IPS-NIHi7 (cell line): ENCODE measurements at regions not wholly inside any gene's neighbourhood (a gene's known extent, or its start where the extent isn't known, plus 50 kb on each side); places are given as distances from the start of the nearest gene placed in this dataset.
A peak's percentile ranks its signal among the peaks of the same experiment; 100 is the strongest.
"Not testable (repeated sequence)": the region's sequence is repeated elsewhere in the genome, so short reads cannot be mapped to it uniquely, and the experiment has no call there.

Experiments
- DNase-seq: peaks from one replicate; pipeline ENCODE4 v3.0.0; 2012; ENCODE audit warnings: mixed read lengths; ENCODE audit errors: extremely low spot score

DNA sequence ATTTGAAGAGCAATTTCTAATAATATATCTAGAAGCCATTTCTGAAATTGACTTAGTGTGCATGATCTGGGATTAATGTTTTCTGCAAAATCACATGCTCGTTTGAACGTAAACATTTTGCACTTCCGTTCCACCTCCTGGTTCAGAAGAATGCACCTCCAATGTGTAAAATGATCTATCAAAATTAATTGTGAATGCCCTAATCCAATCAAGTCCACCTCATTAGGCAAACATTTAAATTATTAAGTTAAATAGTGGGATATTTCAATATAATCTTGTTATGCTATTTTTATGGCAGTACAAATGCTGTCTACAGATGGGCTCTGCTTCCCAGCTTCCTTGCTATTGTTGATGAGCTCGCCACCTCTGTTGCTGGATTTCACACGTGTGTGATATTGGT, 542.5 kb downstream of the INSC start:
- no peak for DNase-seq

DNA sequence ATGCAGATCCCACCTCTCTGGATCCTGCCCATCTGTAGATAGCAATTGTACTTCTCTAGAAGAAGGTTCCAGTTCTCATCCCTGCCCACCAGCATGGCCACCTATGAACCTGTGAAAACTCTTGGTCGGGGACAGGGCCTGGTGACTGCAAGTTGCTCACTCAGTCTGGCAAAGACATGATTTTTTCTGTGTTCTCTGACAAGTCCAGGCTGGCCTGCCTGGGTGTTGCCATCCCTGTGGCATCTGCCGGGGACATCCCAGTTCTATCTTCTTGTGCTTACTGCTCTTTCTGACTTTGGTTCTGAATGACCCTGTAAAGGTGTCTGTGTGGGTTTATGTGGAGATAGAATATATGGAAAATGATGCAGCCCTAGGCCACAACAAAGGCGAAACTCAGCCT, 545.8 kb downstream of the INSC start:
- no peak for DNase-seq

DNA sequence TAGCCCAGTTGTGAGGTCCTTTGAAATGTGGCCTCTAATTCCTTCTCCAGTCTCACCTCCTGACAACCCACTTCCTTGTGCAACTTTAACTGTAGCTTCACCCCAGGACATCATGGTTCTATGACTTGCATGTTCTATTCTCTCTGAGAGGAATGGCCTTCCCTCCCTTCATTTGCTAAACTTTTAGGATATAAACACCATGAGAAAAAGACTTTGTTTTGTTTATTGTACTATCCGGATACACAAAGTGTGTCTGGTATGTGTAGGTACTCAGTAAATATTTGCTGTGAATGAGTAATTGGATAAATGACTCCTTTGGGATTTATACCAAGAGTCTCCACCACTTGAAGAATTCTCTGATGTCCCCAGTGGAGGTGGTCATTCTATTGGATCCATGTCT, 547.6 kb downstream of the INSC start:
- DNase-seq, result no peak

DNA sequence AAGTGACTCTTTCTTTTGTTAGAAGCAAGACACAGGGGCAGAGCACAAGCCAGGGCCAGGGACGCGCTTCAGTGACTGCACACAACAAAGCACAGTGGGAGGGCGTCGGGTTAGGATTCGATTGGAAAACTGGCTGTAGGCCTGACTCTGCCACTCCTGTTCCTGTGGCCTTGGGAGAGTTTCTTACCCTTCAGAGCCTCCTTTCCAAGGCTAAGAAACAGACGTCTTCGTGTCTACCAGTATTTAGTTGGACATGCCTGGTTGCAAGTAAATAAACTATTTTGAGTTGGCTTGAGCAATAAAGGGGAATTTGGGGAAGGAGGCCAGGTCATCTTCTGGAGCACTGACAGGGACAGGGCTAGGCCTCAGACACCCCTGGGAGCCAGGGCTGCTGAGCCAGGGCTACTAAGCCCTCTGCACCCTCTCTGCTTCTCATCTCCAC, 549.1 kb downstream of the INSC start:
- peak; percentile 33 for DNase-seq

DNA sequence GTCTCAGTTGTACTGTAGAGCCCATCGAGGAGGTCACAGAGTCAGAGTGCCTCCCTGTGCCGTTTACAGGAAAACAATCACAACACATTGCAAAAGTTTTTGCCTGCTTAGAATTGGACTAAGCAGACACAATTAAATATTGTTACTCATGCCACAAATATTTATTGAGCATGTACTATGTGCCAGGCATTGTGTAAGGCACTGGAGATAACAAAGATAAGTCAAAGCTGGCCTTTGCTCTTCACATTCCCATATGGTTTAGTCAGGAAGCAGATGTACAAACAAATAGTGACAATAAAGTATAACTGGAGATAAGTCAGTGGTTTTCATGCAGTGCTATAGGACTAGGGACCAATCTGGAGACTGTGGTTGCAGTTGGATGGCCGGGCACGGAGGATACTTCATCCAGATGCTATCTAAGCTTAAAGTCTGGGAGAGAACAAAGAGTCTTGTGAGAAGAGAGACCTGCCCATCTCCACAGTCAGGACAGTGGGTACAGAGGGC, 550.7 kb downstream of the INSC start:
- no peak for DNase-seq

DNA sequence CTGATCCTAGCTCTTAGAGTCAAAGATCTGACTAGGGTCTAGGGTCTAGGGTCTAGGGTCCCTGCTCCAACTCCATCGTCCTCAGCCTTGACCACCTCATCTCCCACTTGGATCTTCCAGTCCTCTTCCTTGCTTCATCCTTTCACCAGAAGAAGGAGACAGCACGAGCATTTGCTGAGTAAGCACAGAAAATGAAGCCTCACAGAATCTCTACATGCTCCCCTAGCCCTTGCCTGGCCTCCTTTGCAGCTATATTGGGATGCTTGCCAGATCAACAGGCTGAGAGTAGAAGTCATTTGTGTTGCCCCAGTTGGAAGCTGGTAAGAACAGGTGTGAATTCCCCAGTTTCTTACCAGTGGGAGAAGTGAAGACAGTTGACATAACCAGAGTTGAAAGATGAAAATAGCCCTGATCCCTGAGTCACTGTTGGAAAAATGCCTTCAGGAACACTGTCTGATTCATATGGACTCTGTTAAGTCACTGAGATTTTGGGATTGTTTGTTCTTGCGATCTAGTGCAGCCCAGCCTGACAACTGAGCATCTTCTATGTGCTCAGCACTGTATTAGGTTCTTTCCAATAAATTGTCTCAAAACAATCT, 552.5 kb downstream of the INSC start:
- no peak for DNase-seq

DNA sequence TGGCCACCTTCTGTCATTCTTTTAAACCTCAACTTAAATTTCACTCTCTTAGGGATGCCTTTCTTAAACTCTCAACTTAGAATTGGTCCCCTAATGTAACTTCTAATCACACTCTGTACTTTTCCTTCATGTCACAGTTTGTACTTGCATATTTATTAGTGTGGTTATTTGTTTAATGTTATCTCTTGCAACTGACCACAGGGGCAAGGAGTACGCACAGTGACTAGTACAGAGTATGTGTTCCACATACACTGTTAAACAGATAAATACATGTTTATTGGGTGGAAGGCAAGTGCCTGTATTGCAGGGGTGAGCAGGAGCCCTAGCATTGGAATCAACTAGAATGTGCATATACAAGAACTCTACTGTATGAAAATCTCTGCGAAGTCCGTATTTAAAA, 554.0 kb downstream of the INSC start:
- DNase-seq, result no peak

DNA sequence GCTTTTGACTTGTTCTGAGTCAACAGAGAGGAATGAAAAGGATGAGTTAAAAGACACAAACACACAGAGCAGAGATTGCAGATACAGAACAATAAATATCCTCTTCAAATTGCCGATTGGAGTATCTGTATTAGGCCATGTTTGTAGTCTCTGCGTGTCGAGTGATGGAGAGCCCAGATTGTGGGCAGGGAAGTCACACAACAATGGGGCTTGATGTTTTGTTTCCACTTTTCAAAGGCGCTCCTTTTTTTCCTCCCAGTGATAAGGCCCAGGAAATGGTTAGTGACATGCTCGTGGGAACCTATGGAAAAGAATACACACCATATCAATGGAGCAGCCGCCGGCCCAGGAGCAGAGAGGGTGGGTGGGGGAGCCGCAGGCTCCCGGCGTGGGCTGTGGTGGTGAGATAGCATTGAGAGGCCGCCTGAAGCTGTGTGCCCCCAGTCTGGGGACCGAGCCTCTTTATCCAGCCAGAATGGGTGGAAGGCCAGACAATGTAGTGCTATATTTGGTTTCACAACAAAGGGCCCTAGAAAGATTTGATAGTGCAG, 555.9 kb downstream of the INSC start:
- DNase-seq, result no peak

DNA sequence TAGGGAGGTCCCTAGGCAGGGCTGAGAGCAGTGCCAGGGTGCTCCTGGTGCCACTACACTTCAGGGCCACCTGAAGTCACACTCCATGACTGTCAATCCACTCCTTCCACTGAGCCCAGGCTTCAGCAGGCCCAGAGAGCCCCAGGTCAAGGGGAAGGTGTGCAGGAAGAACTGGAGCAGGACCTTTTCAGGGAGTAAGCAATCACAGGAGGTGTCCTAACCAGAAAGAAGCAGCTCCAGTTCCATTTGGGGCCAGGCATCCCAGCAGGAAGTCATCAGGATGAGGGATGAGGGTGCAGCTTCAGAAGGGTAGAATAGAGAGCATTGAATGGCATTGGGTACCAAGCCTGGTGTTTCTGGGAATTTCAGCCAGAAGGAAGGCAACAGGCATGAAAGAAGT, 556.5 kb downstream of the INSC start:
- DNase-seq, result no peak

DNA sequence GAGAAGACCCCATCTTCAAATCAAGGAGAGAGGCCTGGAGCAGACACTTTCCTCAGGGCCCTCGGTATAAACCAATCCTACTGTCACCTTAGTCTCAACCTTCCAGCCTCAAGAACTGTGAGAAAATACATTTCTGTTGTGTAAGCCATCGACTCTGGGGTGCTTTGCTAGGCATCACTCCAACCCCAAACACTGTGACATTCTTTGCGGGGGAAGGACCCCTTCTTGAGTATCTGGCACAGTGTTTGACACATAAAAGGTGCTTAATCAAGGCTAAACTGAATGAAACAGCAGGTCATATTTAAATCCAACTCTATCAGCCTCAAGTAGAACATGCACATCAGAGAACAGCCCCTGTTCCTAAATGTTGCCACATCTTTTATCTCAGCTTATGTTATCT, 558.1 kb downstream of the INSC start:
- no peak for DNase-seq

DNA sequence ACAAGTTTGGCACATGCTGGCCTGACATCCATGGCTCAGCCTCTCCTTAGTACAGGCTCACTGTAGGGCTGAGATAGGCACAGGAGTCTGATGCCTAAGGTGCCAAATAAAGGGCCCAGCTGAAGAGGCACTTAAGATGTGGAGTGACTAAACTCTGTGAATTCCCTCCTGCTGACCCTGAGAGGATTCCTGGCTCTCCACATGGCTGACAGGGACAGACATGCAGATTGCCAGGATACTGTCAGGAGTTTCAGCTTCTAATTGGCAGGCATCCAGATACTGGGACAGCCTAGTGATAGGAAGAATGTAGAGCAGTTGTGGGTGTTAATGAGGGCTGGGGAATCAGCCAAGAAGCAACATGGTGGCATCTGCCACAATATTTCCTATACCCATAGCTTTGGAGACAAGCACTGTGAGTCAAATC, 558.7 kb downstream of the INSC start:
- DNase-seq, result no peak

DNA sequence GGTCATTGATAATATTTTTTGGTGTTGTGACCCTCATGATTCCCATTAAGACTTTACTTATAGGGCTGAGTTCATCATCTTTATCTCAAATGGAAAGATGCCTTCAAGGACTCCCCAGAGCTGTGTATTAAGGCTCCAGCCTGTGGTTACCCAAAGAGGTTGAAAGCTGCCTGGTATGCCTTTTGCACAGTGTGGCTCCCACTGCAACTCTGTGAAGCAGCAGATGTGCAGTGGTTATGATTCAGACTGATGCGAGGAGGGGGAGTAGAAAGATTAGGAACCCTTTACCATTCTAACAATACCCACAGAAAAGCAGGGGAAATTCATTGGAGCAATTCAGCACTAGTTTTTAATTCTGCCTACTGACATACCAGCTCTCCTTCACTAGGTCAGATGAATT, 560.0 kb downstream of the INSC start:
- DNase-seq, result no peak

DNA sequence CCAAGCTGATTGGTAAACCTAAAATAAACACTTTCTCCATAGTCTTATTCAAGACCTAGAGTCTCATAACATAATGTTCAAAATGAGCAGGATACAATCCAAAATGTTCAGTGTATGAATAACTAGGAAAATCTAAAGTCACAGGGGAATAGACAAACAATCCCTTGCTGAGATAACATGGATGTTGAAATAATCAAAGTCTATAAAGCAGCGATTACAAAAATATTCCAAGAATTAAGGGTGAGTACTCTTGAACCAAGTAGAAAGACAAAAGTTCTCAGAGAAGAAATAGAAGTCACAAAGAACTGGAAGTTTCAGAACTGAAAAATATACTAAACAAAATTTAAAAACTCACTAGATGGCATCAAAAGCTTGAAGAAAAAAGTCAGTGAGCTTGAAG, 561.0 kb downstream of the INSC start:
- DNase-seq, result no peak

DNA sequence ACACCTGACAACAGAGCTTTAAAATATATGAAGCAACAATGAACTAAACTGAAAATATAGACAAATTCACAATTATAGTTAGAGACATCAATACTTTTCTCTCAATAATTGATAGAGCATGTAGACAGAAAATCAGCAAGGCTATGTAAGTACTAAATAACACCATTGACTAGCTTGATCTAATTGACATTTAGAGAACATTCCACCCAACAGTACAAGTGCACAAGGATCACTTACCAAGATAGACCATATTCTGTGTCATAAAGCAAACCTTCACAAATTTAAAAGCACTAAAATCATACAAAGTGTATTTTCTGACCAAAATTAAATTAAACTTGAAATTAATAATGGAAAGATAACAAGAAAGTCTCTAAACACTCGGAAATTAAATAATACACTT, 562.5 kb downstream of the INSC start:
- no peak for DNase-seq

DNA sequence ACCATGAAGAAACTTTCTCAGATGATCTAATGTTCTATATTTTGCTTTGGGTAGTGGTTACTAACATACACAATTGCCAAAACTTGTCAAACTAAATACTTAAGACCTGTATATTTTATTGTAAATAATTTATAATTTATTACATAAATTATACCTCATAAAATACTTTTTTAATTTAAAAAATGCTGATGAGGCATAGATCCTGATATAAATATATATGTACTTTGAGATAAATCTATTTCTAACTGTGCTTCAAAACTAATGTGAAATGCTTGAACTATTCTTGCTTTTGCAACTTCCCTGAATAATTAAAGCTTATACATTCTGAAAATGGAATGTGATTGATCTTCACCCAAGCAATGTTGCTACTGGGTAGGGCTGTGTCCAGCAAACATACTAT, 568.8 kb downstream of the INSC start:
- no peak for DNase-seq

DNA sequence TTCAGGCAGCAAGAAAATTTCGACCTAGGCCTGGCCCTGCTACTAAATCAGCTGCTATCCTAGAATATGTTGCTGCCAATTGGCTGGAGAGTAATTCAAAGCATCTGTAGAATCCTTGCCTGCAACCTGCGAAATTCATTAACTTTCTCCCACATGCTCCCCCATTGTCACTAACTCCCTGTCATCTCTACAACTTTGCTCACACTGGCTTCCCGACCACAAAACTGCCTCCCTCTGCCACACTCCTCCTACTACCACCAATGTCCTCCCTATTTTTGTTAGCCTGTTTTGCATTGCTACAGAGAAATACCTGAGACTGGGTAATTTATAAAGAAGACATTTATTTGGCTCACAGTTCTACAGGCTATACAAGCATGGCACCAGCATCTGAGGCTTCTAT, 570.6 kb downstream of the INSC start:
- DNase-seq, result no peak

DNA sequence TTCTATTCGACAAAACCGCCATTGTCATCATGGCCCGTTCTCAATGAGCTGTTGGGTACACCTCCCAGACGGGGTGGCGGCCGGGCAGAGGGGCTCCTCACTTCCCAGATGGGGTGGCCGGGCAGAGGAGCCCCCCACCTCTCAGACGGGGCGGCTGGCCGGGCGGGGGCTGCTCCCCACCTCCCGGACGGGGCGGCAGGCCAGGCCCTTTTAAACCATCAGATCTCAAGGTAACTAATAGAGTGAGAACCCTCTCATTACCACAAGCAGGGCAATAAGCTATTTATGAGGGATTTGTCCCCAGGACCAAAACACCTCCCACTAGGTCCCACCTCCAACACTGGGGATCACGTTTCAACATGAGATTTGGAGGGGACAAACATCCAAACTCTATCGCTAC, 571.5 kb downstream of the INSC start:
- not testable (repeated sequence) for DNase-seq

DNA sequence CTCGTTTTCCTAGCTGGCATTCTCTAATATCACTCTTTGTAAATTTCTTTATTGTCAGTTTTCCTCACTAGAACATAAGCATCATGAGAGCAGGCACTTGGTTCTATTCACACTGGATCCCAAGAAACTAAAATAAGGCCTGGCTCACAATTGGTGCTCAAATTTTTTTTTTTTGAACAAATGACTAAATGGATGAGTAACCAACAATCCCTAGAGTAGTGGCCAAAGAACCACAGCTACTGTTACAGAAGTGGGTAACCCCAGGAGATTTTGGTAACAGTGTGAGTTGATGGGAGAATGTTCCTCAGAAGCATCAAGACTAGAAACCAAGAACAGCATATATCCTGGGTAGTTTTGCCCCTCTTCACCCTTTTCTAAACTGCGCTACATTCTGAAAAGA, 572.6 kb downstream of the INSC start:
- DNase-seq, result no peak

DNA sequence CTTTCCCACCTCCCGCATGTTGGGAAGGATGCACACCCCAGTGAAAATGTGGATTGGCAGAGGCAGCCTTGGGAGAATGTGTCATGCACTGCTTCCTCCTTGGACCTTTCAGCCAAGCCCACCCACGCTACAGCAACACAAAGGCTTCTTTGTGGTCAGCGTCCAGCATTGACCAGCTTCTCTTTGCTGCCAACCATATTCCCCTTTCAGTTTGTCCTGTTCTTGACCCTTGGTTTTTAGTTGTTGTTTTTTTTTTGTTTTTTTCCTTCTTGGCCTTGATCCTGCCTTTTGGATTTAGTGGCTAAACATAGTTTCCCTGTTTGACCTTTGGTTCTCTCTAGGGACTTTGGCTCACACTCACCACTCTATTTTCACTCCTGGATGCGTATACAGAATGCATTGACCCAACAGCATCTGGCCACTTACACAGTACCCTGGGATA, 573.6 kb downstream of the INSC start:
- DNase-seq, result no peak

DNA sequence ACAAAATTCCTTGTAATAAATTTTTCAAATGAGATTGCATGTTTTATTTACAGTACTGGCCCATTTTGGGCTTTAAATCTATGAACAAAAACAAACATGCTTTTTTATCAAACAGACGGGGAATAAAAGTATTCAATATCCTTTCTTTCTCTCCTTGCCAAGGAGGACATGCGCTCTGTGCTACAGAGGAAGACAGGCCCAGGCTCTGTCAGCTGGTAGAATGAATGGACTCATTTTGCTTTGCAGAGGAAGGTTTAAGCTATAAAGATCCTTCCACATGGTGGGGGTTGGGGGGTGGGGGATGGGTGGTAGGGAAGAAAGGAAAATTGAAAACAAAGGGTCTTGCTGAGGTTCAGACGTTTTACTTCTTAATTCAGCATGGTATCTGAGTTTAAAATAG, 575.6 kb downstream of the INSC start:
- DNase-seq, result no peak

DNA sequence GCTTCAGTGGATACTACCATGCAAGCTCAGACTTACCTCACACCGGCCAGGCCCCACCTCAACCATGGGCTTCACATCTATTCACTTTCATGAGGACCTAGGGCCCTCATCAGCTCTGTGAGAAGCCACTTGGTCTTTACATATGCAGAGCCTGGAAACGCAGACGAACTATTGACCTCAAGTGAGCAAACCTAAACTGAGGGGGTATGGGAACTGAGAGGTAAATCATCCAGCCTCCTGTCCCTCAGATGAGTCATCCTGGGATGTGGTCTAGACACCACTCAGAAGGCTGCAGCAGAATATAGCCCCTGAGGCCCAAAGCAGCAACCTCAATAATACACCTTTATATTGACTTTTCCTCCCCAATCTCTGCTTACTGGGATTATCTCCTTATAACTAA, 578.0 kb downstream of the INSC start:
- no peak for DNase-seq

DNA sequence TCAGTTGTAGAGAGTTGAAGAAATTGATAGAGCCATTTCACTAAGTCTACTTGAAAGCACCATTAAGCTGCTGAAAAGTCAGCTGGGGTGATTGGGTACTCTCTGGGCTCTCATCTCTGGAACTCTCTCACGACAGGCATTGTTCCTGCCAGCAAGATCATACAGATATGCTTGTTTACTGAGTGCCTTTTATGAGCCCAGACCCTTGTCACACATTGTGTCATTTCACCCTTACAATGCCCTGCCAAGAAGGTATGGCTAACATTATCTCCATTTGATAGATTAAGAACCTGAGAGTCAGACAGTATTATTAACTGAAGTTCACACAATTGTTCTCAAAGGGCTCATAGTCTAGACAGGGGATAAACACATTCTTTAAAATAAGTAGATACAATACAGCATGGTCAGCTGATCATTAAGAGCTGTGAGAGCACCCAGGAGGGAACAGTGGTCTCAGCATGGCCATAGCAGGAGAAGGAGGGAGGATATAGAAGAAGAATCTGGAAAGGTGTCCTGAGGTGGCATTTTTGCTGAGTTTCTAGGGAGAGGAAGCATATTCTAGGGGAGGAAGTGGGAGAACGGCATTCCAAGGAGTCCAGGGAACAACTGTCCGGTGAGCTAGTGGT, 580.5 kb downstream of the INSC start:
- DNase-seq, result no peak

DNA sequence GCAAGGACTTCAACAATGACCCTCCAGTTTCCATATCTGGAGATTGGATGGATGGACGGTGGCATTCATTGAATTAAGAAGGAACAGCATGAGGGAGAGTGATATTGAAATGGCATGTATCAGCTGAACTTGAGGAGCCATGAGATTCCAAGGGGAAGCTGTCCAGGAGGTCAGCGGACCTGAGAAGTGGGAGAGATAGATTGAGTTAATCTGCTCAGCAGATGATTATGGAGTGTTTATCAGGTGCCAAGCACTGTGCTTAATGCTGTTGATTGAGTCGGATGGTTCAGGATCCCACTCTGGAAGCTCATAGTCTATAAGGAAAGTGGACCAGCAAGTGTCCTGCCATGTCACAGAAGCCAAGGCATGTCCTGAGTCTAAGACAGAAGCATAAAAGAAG, 581.3 kb downstream of the INSC start:
- DNase-seq, result no peak
